Spleen (tissue), 7 donors: ENCODE measurements at regions not wholly inside any gene's neighbourhood (a gene's known extent, or its start where the extent isn't known, plus 50 kb on each side); places are given as distances from the start of the nearest gene placed in this dataset.

Experiments used
- POLR2A ChIP-seq, 3 donors: fragments of 450-650 bp; IDR thresholded peaks; one replicate each; pipeline ENCODE4 v1.5.1; 2017; ENCODE audit warnings: antibody characterized with exemption in 3 of 3, mild to moderate bottlenecking in 1 of 3
- TF ChIP-seq, protein P1 (sequence below), 11 experiments: fragments of 200-600 bp in 7 of 11; fragments of 450-650 bp in 4 of 11; sonication (generic) in 4 of 11; IDR thresholded peaks in 8 of 11; conservative IDR thresholded peaks in 3 of 11; 1 replicate in 7 of 11; 2 replicates in 4 of 11; pipeline versions ENCODE4 v1.4.0 to v1.8.0; 2016 to 2021; ENCODE audit warnings: antibody characterized with exemption in 11 of 11, inconsistent platforms in 4 of 11, mild to moderate bottlenecking in 1 of 11
- donor health status: DM: no; HTN: no; CAD: no; lungs with moderate emphysema.
- donor health status: DM: no; HTN: no; CAD: no.
- donor health status: DM: no; HTN: no; CAD: no.

DNA sequence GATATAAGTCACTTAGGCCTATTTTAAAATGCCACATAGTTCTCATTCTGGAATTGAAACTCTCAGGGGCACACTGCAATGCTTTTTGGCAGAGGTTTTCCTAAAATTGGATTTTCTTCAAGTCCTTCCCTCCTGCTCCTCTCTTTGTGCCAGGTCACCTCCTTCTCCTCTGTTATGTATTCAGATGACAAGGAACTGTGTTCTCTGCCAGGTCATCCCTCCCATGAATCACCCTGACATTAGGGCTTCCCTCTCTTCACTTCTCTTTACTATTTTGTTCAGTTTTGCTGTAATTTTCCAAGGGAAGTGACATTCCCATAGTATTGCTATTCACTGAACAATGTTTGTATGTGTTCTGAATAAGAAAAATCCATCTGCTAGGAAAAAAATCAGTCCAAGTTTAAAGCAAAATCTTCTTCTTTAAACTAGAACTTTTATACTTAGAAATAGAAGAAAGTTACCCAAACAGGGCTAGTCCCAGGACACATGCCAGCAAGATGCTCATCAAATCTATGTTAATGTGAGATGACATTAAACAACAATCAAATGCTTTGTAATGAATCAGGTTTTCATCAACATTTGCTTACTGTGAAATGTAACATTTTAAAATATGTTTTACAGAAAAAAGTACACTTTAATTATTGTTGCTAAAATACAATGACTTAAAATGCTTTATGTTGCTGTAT is 461.1 kb downstream of the MMUT start:
- TF ChIP-seq, protein P1, sequence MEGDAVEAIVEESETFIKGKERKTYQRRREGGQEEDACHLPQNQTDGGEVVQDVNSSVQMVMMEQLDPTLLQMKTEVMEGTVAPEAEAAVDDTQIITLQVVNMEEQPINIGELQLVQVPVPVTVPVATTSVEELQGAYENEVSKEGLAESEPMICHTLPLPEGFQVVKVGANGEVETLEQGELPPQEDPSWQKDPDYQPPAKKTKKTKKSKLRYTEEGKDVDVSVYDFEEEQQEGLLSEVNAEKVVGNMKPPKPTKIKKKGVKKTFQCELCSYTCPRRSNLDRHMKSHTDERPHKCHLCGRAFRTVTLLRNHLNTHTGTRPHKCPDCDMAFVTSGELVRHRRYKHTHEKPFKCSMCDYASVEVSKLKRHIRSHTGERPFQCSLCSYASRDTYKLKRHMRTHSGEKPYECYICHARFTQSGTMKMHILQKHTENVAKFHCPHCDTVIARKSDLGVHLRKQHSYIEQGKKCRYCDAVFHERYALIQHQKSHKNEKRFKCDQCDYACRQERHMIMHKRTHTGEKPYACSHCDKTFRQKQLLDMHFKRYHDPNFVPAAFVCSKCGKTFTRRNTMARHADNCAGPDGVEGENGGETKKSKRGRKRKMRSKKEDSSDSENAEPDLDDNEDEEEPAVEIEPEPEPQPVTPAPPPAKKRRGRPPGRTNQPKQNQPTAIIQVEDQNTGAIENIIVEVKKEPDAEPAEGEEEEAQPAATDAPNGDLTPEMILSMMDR (IDR thresholded peaks at IDR 0.05 in 8 of 11, conservative IDR thresholded peaks at IDR 0.05 in 3 of 11): no peak
- no peak for TF ChIP-seq POLR2A (IDR thresholded peaks at IDR 0.05)
